DND-41 (cell line): ENCODE measurements at regions not wholly inside any gene's neighbourhood (a gene's known extent, or its start where the extent isn't known, plus 50 kb on each side); places are given as distances from the start of the nearest gene placed in this dataset.

ENCODE experiments used
- ATAC-seq: fragments of 200-7000 bp; cut with Tn5 transposase; 3 replicates; pipeline ENCODE4 v1.9.1; 2021; ENCODE audit warnings: low read depth; ENCODE audit not compliant: insufficient read depth
- DNase-seq: peaks from one replicate; pipeline ENCODE4 v3.0.0-alpha.2; 2020
- H2AFZ ChIP-seq: 2 replicates; pipeline ENCODE4 v1.6.0; 2012; ENCODE audit warnings: low read depth, low read length
- H3K27ac ChIP-seq: 2 replicates; pipeline ENCODE4 v1.5.1; 2012; ENCODE audit warnings: low read length, inconsistent platforms
- H3K27me3 ChIP-seq: fragments of 200-600 bp; sonication (generic); 2 replicates; pipeline ENCODE4 v1.6.0; 2012; ENCODE audit warnings: low read length, mild to moderate bottlenecking, inconsistent platforms; ENCODE audit not compliant: insufficient read depth, poor library complexity
- H3K36me3 ChIP-seq: 2 replicates; pipeline ENCODE4 v1.5.1; 2012; ENCODE audit warnings: low read length, inconsistent platforms; ENCODE audit not compliant: insufficient read depth
- H3K4me1 ChIP-seq: 2 replicates; pipeline ENCODE4 v1.5.1; 2012; ENCODE audit warnings: mild to moderate bottlenecking, low read length; ENCODE audit not compliant: insufficient read depth
- H3K4me2 ChIP-seq: 2 replicates; pipeline ENCODE4 v1.6.0; 2012; ENCODE audit warnings: mild to moderate bottlenecking, moderate library complexity, low read length, inconsistent platforms; ENCODE audit not compliant: insufficient read depth
- H3K4me3 ChIP-seq, 2 experiments: fragments of 200-600 bp in 1 of 2; shearing (Covaris generic) in 1 of 2; 2 replicates each; pipeline ENCODE4 v1.5.1; 2012 to 2016; ENCODE audit warnings: inconsistent platforms in 2 of 2, low read length in 2 of 2, mild to moderate bottlenecking in 2 of 2, low read depth in 1 of 2, moderate library complexity in 1 of 2
- H3K79me2 ChIP-seq: 2 replicates; pipeline ENCODE4 v1.6.0; 2012; ENCODE audit warnings: low read length, inconsistent platforms; ENCODE audit not compliant: insufficient read depth
- H3K9ac ChIP-seq: 2 replicates; pipeline ENCODE4 v1.6.0; 2012; ENCODE audit warnings: low read depth, mild to moderate bottlenecking, inconsistent platforms, low read length, moderate library complexity
- H3K9me3 ChIP-seq: 2 replicates; pipeline ENCODE4 v1.5.1; 2012; ENCODE audit warnings: low read length, moderate library complexity, mild to moderate bottlenecking, inconsistent platforms; ENCODE audit not compliant: insufficient read depth, severe bottlenecking
- H4K20me1 ChIP-seq: 2 replicates; pipeline ENCODE4 v1.6.0; 2012; ENCODE audit warnings: low read length; ENCODE audit not compliant: insufficient read depth
- CTCF ChIP-seq: IDR thresholded peaks from 2 replicates; pipeline ENCODE4 v1.5.1; 2012; ENCODE audit warnings: borderline replicate concordance, low read length, moderate library complexity, mild to moderate bottlenecking; ENCODE audit not compliant: poor library complexity, severe bottlenecking; ENCODE audit errors: extremely low read depth
- EZH2 ChIP-seq: IDR thresholded peaks from 3 replicates; pipeline ENCODE4 v1.6.1; 2012; ENCODE audit warnings: borderline replicate concordance, low read depth, mild to moderate bottlenecking, moderate library complexity, low read length, inconsistent platforms; ENCODE audit not compliant: severe bottlenecking

GRCh38 chr5:25948278-25948677 is 1090.1 kb downstream of the CDH9 start:
- H3K4me1 ChIP-seq: no peaks in the 10 kb centered on the region
- DNase-seq (no peak), ATAC-seq (no peak)
- H3K9ac ChIP-seq: no peak overlapping the region
- H2AFZ ChIP-seq: no peak overlapping the region
- no peaks in the 10 kb centered on the region for H3K79me2 ChIP-seq
- H3K9me3 ChIP-seq: no peaks in the 10 kb centered on the region
- H3K4me3 ChIP-seq: no peak overlapping the region
- no peaks in the 10 kb centered on the region for H3K27me3 ChIP-seq
- TF ChIP-seq CTCF: no peak
- TF ChIP-seq EZH2: no peak
- H3K36me3 ChIP-seq: no peaks in the 10 kb centered on the region
- H3K27ac ChIP-seq: no peak overlapping the region
- H4K20me1 ChIP-seq: no peaks in the 10 kb centered on the region
- no peak overlapping the region for H3K4me2 ChIP-seq

- H3K4me2 ChIP-seq: no peak overlapping the region
- no peaks in the 10 kb centered on the region for H3K79me2 ChIP-seq
- no peaks in the 10 kb centered on the region for H3K36me3 ChIP-seq
- no peak overlapping the region for H3K9ac ChIP-seq
- H3K4me3 ChIP-seq: no peak overlapping the region
- no peaks in the 10 kb centered on the region for H3K4me1 ChIP-seq
- H4K20me1 ChIP-seq: no peaks in the 10 kb centered on the region
- no peak overlapping the region for H2AFZ ChIP-seq
- no peaks in the 10 kb centered on the region for H3K27me3 ChIP-seq
- DNase-seq (no peak), ATAC-seq (no peak)
- no peak overlapping the region for H3K27ac ChIP-seq
- TF ChIP-seq CTCF: no peak
- TF ChIP-seq EZH2: no peak
- no peaks in the 10 kb centered on the region for H3K9me3 ChIP-seq
Measured at GRCh38 chr5:25944786-25945185, 1093.6 kb downstream of the CDH9 start.

- H3K4me1 ChIP-seq: no peaks in the 10 kb centered on the region
- no peaks in the 10 kb centered on the region for H3K27me3 ChIP-seq
- H3K79me2 ChIP-seq: no peaks in the 10 kb centered on the region
- H2AFZ ChIP-seq: no peak overlapping the region
- ATAC-seq (no peak; the same call in 2 of the 3 replicates), DNase-seq (no peak)
- no peaks in the 10 kb centered on the region for H3K36me3 ChIP-seq
- H3K9ac ChIP-seq: no peak overlapping the region
- no peaks in the 10 kb centered on the region for H4K20me1 ChIP-seq
- no peaks in the 10 kb centered on the region for H3K9me3 ChIP-seq
- no peak overlapping the region for H3K4me2 ChIP-seq
- no peak overlapping the region for H3K27ac ChIP-seq
- no peak overlapping the region for H3K4me3 ChIP-seq
- TF ChIP-seq CTCF (no peak), EZH2 (no peak)
Measured at GRCh38 chr5:25909163-25909562, 1129.2 kb downstream of the CDH9 start.

- Histone ChIP-seq H2AFZ (no peak overlapping the region), H3K27ac (no peak overlapping the region), H3K4me3 (no peak overlapping the region), H3K27me3 (no peaks in the 10 kb centered on the region), H3K36me3 (no peaks in the 10 kb centered on the region), H4K20me1 (no peaks in the 10 kb centered on the region), H3K4me1 (no peaks in the 10 kb centered on the region), H3K9ac (no peak overlapping the region), H3K4me2 (no peak overlapping the region), H3K79me2 (no peaks in the 10 kb centered on the region), H3K9me3 (no peaks in the 10 kb centered on the region)
- DNase-seq (no peak), ATAC-seq (no peak)
- no peak for TF ChIP-seq CTCF
- TF ChIP-seq EZH2: no peak
Measured at GRCh38 chr5:25905646-25906045, 1132.7 kb downstream of the CDH9 start.
